ENCODE measurements at regions not wholly inside any gene's neighbourhood (a gene's known extent, or its start where the extent isn't known, plus 50 kb on each side); places are given as distances from the start of the nearest gene placed in this dataset.

GRCh38 chr20:24334830-24335229 is 134.6 kb upstream of the SYNDIG1 start:
- TF ChIP-seq TCF12 (IDR thresholded peaks at IDR 0.05; ENCODE audit: low read depth) (no peak), EP300 (IDR thresholded peaks at IDR 0.05; ENCODE audit: borderline replicate concordance) (no peak), USF1 (IDR thresholded peaks at IDR 0.05) (no peak), ZBTB7A (IDR thresholded peaks at IDR 0.05; ENCODE audit: low read depth) (no peak), REST (IDR thresholded peaks at IDR 0.05; ENCODE audit: low read depth) (no peak), TAF1 (IDR thresholded peaks at IDR 0.05; ENCODE audit: low read depth) (no peak), CREB1 (IDR thresholded peaks at IDR 0.05; ENCODE audit: low read depth) (no peak), MAX (IDR thresholded peaks at IDR 0.05) (no peak)

Measured in Ishikawa (cell line).